ENCODE measurements at regions not wholly inside any gene's neighbourhood (a gene's known extent, or its start where the extent isn't known, plus 50 kb on each side); places are given as distances from the start of the nearest gene placed in this dataset.

- Histone ChIP-seq H3K4me1 (ENCODE audit: insufficient read depth, low read length, poor library complexity, severe bottlenecking) (no peaks in the 10 kb centered on the region), H3K79me2 (ENCODE audit: insufficient read depth, low read depth, low read length) (no peaks in the 10 kb centered on the region), H4K20me1 (ENCODE audit: insufficient read depth, low read length) (no peaks in the 10 kb centered on the region), H3K27ac (ENCODE audit: low read depth, low read length, poor library complexity, severe bottlenecking) (no peak overlapping the region), H3K4me3 (ENCODE audit: low read depth, low read length, poor library complexity, severe bottlenecking) (no peak overlapping the region), H3K9me3 (ENCODE audit: low read length) (no peaks in the 10 kb centered on the region), H2AFZ (ENCODE audit: low read length) (no peak overlapping the region), H3K36me3 (ENCODE audit: insufficient read depth, low read length) (no peaks in the 10 kb centered on the region), H3K4me2 (ENCODE audit: low read length) (no peak overlapping the region), H3K9me2 (ENCODE audit: insufficient read depth, low read length) (no peaks in the 10 kb centered on the region)
- DNase-seq (ENCODE audit: low spot score), result no peak
- no peak for TF ChIP-seq EZH2phosphoT487 (IDR thresholded peaks at IDR 0.05; ENCODE audit: borderline replicate concordance, low read depth, low read length)
- TF ChIP-seq, protein P1, sequence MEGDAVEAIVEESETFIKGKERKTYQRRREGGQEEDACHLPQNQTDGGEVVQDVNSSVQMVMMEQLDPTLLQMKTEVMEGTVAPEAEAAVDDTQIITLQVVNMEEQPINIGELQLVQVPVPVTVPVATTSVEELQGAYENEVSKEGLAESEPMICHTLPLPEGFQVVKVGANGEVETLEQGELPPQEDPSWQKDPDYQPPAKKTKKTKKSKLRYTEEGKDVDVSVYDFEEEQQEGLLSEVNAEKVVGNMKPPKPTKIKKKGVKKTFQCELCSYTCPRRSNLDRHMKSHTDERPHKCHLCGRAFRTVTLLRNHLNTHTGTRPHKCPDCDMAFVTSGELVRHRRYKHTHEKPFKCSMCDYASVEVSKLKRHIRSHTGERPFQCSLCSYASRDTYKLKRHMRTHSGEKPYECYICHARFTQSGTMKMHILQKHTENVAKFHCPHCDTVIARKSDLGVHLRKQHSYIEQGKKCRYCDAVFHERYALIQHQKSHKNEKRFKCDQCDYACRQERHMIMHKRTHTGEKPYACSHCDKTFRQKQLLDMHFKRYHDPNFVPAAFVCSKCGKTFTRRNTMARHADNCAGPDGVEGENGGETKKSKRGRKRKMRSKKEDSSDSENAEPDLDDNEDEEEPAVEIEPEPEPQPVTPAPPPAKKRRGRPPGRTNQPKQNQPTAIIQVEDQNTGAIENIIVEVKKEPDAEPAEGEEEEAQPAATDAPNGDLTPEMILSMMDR (conservative IDR thresholded peaks at IDR 0.05; ENCODE audit: low read length), result no peak
- BruUV-seq (replicated peaks), result no TSS peak
- ChIA-PET CTCF (ENCODE audit: unreplicated experiment) (no interaction called here), POLR2A (no interaction called here)
- intact Hi-C loops (cut with micrococcal nuclease; ENCODE audit: unreplicated experiment), result no loop called here
Observed at GRCh38 chr2:216934151-216934550, 74.3 kb upstream of the TNP1 start.

GRCh38 chr2:216932863-216933548 lies 73.1 kb upstream of the TNP1 start:
- ChIA-PET POLR2A (no interaction called here), CTCF (ENCODE audit: unreplicated experiment) (no interaction called here)
- BruUV-seq (replicated peaks), result no TSS peak
- Histone ChIP-seq H3K4me2 (ENCODE audit: low read length) (no peak overlapping the region), H3K79me2 (ENCODE audit: insufficient read depth, low read depth, low read length) (no peaks in the 10 kb centered on the region), H2AFZ (ENCODE audit: low read length) (no peak overlapping the region), H4K20me1 (ENCODE audit: insufficient read depth, low read length) (no peaks in the 10 kb centered on the region), H3K9me2 (ENCODE audit: insufficient read depth, low read length) (no peaks in the 10 kb centered on the region), H3K4me3 (ENCODE audit: low read depth, low read length, poor library complexity, severe bottlenecking) (no peak overlapping the region), H3K27ac (ENCODE audit: low read depth, low read length, poor library complexity, severe bottlenecking) (no peak overlapping the region), H3K4me1 (ENCODE audit: insufficient read depth, low read length, poor library complexity, severe bottlenecking) (no peaks in the 10 kb centered on the region), H3K9me3 (ENCODE audit: low read length) (no peaks in the 10 kb centered on the region), H3K36me3 (ENCODE audit: insufficient read depth, low read length) (no peaks in the 10 kb centered on the region)
- intact Hi-C loops (cut with micrococcal nuclease; ENCODE audit: unreplicated experiment), result no loop called here
- no peak for TF ChIP-seq EZH2phosphoT487 (IDR thresholded peaks at IDR 0.05; ENCODE audit: borderline replicate concordance, low read depth, low read length)
- TF ChIP-seq, protein P1 (conservative IDR thresholded peaks at IDR 0.05; ENCODE audit: low read length), result no peak
- DNase-seq (ENCODE audit: low spot score), result no peak

DNA sequence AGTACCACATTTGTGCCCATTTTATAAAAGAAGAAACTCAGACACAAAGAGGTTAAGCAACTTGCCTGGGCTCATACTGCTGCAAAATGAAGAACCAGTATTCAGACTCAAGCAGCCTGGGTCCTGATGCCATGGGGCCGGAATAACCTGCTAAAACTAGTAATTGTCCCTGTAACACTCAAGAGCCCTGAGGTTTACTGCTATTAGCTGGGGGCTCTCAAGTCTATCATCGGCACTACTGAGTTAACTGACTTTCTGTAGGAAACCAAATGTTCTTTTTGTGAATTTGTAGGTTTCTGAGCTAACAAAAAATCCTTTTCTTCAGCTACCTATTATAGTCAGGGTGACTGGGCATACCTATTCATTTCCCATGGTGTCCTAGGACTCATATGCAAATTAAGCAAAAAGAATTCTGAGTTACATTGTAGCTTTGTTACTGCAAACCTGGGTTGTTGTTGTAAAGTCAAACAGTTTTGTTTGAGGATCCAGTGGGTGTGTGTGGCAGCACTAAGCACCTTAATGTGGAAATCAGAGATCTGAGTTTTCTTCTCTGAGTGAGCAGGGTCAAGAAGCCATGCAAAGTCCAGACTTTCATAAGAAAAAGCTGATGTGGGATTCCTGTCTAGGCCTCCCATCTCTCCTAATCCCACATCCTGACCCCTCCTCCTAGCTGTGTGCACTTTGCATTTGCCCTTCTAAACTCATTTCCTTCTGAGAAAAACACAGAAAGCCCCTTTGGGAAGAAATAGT lies 72.4 kb upstream of the TNP1 start:
- ChIA-PET POLR2A (no interaction called here), CTCF (ENCODE audit: unreplicated experiment) (no interaction called here)
- H3K27ac ChIP-seq (ENCODE audit: low read depth, low read length, poor library complexity, severe bottlenecking), result no peak overlapping the region
- no peak for DNase-seq (ENCODE audit: low spot score)
- no peaks in the 10 kb centered on the region for H3K4me1 ChIP-seq (ENCODE audit: insufficient read depth, low read length, poor library complexity, severe bottlenecking)
- H3K79me2 ChIP-seq (ENCODE audit: insufficient read depth, low read depth, low read length), result no peaks in the 10 kb centered on the region
- no peaks in the 10 kb centered on the region for H3K9me3 ChIP-seq (ENCODE audit: low read length)
- no peak overlapping the region for H3K4me3 ChIP-seq (ENCODE audit: low read depth, low read length, poor library complexity, severe bottlenecking)
- BruUV-seq (replicated peaks), result no TSS peak
- H2AFZ ChIP-seq (ENCODE audit: low read length), result no peak overlapping the region
- H3K9me2 ChIP-seq (ENCODE audit: insufficient read depth, low read length), result no peaks in the 10 kb centered on the region
- no peak for TF ChIP-seq EZH2phosphoT487 (IDR thresholded peaks at IDR 0.05; ENCODE audit: borderline replicate concordance, low read depth, low read length)
- TF ChIP-seq, protein P1 (conservative IDR thresholded peaks at IDR 0.05; ENCODE audit: low read length), result no peak
- intact Hi-C loops (cut with micrococcal nuclease; ENCODE audit: unreplicated experiment), result no loop called here
- no peaks in the 10 kb centered on the region for H3K36me3 ChIP-seq (ENCODE audit: insufficient read depth, low read length)
- H3K4me2 ChIP-seq (ENCODE audit: low read length), result no peak overlapping the region
- H4K20me1 ChIP-seq (ENCODE audit: insufficient read depth, low read length), result no peaks in the 10 kb centered on the region
